ENCODE measurements at regions not wholly inside any gene's neighbourhood (a gene's known extent, or its start where the extent isn't known, plus 50 kb on each side); places are given as distances from the start of the nearest gene placed in this dataset.

DNA sequence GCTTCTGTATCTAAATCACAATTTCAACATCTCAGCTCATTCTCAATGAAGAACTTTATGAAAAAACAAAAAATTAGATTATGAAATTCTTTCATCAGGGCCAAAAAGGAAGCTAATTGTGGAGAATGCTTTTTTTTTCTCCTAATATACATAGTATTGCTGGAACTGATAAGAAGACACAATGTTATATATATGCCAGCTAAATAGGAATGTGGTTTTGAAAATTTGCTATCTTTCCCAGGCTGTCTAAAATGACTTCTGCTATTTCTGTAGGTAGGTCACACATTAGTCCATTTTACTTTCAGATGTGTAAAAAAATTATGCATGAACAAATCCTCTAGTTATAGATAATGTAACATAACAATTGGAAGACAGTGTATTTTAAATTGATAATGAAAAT lies 732.9 kb downstream of the RWDD3 start:
- in situ Hi-C loops (cut with MboI; ENCODE audit: low pct_unique_long_range_greater_than_20kb, low sequenced_read_pairs, unreplicated experiment), result no loop called here
- TF ChIP-seq, protein P1, sequence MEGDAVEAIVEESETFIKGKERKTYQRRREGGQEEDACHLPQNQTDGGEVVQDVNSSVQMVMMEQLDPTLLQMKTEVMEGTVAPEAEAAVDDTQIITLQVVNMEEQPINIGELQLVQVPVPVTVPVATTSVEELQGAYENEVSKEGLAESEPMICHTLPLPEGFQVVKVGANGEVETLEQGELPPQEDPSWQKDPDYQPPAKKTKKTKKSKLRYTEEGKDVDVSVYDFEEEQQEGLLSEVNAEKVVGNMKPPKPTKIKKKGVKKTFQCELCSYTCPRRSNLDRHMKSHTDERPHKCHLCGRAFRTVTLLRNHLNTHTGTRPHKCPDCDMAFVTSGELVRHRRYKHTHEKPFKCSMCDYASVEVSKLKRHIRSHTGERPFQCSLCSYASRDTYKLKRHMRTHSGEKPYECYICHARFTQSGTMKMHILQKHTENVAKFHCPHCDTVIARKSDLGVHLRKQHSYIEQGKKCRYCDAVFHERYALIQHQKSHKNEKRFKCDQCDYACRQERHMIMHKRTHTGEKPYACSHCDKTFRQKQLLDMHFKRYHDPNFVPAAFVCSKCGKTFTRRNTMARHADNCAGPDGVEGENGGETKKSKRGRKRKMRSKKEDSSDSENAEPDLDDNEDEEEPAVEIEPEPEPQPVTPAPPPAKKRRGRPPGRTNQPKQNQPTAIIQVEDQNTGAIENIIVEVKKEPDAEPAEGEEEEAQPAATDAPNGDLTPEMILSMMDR (IDR thresholded peaks at IDR 0.05; ENCODE audit: extremely low read depth, insufficient read depth, missing control alignments), result no peak
- DNase-seq (ENCODE audit: low spot score), result no peak

DNA sequence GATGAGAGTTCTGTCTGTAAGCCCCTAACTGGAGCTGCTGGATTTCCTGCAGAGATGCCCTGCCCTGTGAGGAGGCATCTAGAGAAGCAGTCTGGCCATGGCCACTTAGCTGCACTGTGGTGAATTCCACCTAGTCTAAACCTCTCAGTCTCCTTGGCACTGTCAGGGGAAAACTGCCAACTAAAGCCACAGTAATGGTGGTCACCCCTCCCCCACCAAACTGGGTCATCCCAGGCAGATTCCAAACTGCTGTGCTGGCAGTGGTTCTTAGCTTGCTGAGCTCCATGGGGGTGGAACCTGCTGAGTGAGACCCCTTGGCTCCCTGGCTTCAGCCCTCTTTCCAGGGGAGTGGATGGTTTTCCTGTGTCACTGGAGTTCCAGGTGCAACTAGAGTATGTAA lies 740.6 kb downstream of the RWDD3 start:
- TF ChIP-seq, protein P1 (IDR thresholded peaks at IDR 0.05; ENCODE audit: extremely low read depth, insufficient read depth, missing control alignments), result no peak
- no peak for DNase-seq (ENCODE audit: low spot score)
- in situ Hi-C loops (cut with MboI; ENCODE audit: low pct_unique_long_range_greater_than_20kb, low sequenced_read_pairs, unreplicated experiment), result no loop called here

DNA sequence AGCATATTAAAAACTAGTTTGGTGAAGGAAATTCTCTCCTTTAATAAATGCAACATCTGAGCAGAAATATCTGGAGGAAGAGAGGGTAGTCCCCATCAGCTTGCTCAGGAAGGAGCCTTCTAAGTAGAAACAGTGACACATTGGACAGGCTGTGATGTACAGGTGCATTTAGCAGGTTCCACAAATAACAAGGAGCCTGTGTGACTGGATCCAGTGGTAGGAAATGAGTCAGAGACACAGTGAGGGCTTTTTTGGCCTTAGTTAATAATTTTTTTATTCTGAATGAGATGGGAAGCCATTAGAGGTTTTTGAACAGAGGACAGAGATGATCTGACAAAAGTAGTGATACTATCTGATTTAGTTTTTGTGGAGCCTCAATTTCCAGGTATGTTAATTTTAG lies 738.9 kb upstream of the PTBP2 start:
- in situ Hi-C loops (cut with MboI; ENCODE audit: low pct_unique_long_range_greater_than_20kb, low sequenced_read_pairs, unreplicated experiment), result no loop called here
- TF ChIP-seq, protein P1 (IDR thresholded peaks at IDR 0.05; ENCODE audit: extremely low read depth, insufficient read depth, missing control alignments), result no peak
- DNase-seq (ENCODE audit: low spot score), result no peak

DNA sequence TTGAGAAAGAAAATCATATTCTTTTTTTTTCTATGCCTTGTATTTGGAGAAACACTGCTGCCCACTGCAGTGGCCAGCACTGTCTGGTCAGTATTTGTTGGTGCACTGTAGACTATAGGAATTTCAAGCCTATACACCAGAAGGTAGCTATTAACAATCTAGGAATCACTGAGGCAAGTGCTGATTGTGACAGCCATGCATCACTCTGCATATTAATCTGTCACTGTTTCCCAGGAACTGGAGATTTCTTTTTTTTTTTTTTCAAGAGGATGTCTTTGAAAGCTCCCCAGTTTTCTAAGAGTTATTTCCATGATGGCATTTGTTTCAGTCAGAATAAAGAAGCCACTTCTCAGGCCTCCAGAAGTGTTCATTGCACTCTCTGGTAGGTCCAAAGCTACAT lies 737.8 kb upstream of the PTBP2 start:
- in situ Hi-C loops (cut with MboI; ENCODE audit: low pct_unique_long_range_greater_than_20kb, low sequenced_read_pairs, unreplicated experiment), result no loop called here
- TF ChIP-seq, protein P1 (IDR thresholded peaks at IDR 0.05; ENCODE audit: extremely low read depth, insufficient read depth, missing control alignments), result no peak
- DNase-seq (ENCODE audit: low spot score), result no peak

DNA sequence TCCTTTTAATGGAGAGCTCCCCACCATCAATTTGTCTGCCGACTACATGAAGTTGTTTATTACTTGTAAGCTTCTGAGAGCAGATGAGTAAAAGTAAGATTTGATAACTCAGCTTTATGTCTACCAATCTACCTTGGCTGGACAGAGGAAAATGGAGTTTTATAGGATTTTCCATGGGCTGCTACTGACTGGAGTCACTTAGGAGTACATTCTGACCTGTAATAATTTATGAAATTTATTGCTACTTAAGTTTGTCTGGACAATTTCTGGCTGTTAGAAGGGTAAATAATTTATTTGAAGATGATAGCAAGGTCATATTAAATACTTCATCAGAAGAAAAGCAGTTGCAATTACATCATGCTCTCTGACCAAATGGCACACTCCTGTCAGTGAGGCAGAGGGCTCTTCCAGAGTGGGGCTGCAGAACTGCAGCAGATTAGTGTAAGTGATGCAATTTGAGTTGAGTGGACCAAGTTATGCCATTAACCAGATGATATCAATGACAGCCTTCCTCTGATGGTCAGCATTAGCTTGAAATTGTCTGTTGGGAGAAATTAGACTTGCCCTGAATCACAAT lies 736.7 kb upstream of the PTBP2 start:
- no peak for DNase-seq (ENCODE audit: low spot score)
- TF ChIP-seq, protein P1 (IDR thresholded peaks at IDR 0.05; ENCODE audit: extremely low read depth, insufficient read depth, missing control alignments), result no peak
- in situ Hi-C loops (cut with MboI; ENCODE audit: low pct_unique_long_range_greater_than_20kb, low sequenced_read_pairs, unreplicated experiment), result no loop called here

DNA sequence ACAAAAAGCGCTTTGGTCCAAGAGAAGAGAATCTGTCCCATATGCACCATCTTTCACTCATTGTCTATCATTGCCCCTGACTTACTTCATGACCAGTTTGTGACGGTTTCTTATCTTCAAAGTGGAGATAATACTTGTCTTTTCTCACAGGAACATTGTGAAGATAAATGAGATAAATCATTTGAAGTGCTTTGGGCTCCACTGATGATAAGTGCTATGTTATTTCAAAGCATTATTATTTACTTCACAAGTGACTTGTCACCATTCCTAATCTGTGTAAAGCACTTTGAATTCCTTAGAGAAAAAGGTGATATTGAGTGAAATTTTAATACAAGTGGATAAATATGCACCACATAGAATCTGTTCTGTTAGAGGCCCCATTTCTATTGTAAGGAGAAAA lies 731.6 kb upstream of the PTBP2 start:
- no peak for DNase-seq (ENCODE audit: low spot score)
- in situ Hi-C loops (cut with MboI; ENCODE audit: low pct_unique_long_range_greater_than_20kb, low sequenced_read_pairs, unreplicated experiment), result no loop called here
- TF ChIP-seq, protein P1 (IDR thresholded peaks at IDR 0.05; ENCODE audit: extremely low read depth, insufficient read depth, missing control alignments), result no peak
